ENCODE measurements at regions not wholly inside any gene's neighbourhood (a gene's known extent, or its start where the extent isn't known, plus 50 kb on each side); places are given as distances from the start of the nearest gene placed in this dataset.

DNA sequence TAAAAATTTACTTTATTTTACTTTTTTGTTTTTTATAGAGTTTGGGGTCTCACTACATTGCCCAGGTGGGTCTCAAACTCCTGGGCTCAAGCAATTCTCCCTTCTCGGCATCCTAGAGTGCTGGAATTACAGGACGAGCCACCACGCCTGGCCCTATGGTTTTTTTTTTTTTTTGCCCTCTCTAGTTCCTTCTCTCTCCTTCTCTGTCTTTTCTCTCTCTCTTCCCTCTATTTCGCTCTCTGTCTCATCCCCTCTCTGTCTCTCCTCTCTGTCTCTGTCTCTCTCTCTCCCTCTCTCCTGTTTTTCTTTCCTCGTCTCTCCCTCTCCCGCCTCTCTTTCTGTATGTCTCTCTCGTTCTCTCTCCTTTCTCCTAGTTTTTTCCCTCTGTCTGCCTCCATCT, 202.6 kb upstream of the LHX5 start:
- Histone ChIP-seq H3K27ac (ENCODE audit: low read depth in 1 of 2, low read length in 2 of 2) (no peak overlapping the region), H3K4me1 (ENCODE audit: insufficient read depth, low read length) (no peaks in the 10 kb centered on the region), H3K9me3 (ENCODE audit: control insufficient read depth in 1 of 2, insufficient read depth in 1 of 2, low read length in 2 of 2) (peaks cover 0 to 6% of the 10 kb centered on the region in 2 experiments), H3K36me3 (ENCODE audit: insufficient read depth, low read length) (no peaks in the 10 kb centered on the region), H3K27me3 (ENCODE audit: control insufficient read depth in 1 of 2, insufficient read depth in 2 of 2, low read length in 2 of 2) (peaks cover 22 to 29% of the 10 kb centered on the region in 2 experiments), H3K4me3 (ENCODE audit: low read length) (no peak overlapping the region)
- TF ChIP-seq, protein P1, sequence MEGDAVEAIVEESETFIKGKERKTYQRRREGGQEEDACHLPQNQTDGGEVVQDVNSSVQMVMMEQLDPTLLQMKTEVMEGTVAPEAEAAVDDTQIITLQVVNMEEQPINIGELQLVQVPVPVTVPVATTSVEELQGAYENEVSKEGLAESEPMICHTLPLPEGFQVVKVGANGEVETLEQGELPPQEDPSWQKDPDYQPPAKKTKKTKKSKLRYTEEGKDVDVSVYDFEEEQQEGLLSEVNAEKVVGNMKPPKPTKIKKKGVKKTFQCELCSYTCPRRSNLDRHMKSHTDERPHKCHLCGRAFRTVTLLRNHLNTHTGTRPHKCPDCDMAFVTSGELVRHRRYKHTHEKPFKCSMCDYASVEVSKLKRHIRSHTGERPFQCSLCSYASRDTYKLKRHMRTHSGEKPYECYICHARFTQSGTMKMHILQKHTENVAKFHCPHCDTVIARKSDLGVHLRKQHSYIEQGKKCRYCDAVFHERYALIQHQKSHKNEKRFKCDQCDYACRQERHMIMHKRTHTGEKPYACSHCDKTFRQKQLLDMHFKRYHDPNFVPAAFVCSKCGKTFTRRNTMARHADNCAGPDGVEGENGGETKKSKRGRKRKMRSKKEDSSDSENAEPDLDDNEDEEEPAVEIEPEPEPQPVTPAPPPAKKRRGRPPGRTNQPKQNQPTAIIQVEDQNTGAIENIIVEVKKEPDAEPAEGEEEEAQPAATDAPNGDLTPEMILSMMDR (IDR thresholded peaks at IDR 0.05): no peak
- H3K27me3 Mint-ChIP-seq: peaks cover 67% of the 10 kb centered on the region
- CTCF ChIA-PET: no interaction called here
- H3K4me1 Mint-ChIP-seq (ENCODE audit: low read depth): no peaks in the 10 kb centered on the region
- H3K4me3 Mint-ChIP-seq: no peak overlapping the region
- no peak for ATAC-seq (ENCODE audit: poor library complexity)
- H3K27ac Mint-ChIP-seq: no peak overlapping the region
- intact Hi-C loops (cut with DNase I, micrococcal nuclease): no loop called here
- POLR2A ChIA-PET: no interaction called here
- no peak for DNase-seq
- no peaks in the 10 kb centered on the region for H3K36me3 Mint-ChIP-seq (ENCODE audit: low read depth)
- no peaks in the 10 kb centered on the region for H3K9me3 Mint-ChIP-seq

DNA sequence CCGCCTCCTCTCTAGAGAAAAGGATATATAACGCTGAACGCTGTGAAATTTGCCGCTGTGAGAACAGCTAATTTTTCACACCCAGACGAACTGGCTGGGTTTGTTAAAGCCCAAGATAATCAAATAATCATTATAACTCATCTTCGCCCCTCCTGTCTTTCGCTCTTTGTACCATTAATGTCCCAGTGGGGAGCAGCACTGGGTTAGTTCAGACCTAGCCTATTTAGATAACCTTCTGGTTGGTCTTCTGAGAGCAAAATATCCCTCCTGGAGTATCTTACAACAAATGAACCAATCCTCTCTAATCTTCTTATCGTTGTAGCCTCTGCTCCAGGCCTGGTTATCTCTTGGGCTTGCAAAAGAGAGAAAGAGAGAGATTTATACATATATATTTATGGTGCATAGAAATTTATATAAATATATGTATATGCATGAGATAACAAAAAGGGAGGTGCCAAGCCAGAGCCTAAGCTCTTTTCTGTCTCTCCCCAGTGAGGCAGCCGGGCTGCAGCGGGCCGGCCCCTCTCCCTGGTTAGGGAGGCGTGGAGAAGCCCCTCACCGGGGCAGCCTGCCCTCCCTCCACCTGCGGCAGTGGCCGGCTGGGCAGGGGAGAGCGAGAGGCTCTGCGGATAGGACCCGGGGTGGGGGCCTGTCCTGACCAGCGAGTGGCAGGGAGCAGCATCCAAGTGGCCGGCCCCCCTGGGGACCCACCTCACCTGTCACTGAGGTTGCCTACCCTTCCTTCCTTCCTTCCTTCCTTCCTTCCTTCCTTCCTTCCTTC, 202.0 kb upstream of the LHX5 start:
- no peak overlapping the region for H3K4me3 Mint-ChIP-seq
- H3K4me3 ChIP-seq (ENCODE audit: low read length): no peak overlapping the region
- H3K9me3 Mint-ChIP-seq: no peaks in the 10 kb centered on the region
- no peaks in the 10 kb centered on the region for H3K36me3 ChIP-seq (ENCODE audit: insufficient read depth, low read length)
- no peak overlapping the region for H3K27ac ChIP-seq (ENCODE audit: low read depth in 1 of 2, low read length in 2 of 2)
- H3K4me1 ChIP-seq (ENCODE audit: insufficient read depth, low read length): no peaks in the 10 kb centered on the region
- ATAC-seq (ENCODE audit: poor library complexity): no peak
- peaks cover 22 to 29% of the 10 kb centered on the region in 2 experiments for H3K27me3 ChIP-seq (ENCODE audit: control insufficient read depth in 1 of 2, insufficient read depth in 2 of 2, low read length in 2 of 2)
- H3K4me1 Mint-ChIP-seq (ENCODE audit: low read depth): no peaks in the 10 kb centered on the region
- TF ChIP-seq, protein P1 (IDR thresholded peaks at IDR 0.05): no peak
- peaks cover 0 to 6% of the 10 kb centered on the region in 2 experiments for H3K9me3 ChIP-seq (ENCODE audit: control insufficient read depth in 1 of 2, insufficient read depth in 1 of 2, low read length in 2 of 2)
- ChIA-PET CTCF (no interaction called here), POLR2A (interaction anchor here (1.1 kb wide), 1 partner anchor 17 kb away, joined by 3 read pairs; no protein-coding TSS in a partner anchor)
- peaks cover 65% of the 10 kb centered on the region for H3K27me3 Mint-ChIP-seq
- H3K36me3 Mint-ChIP-seq (ENCODE audit: low read depth): no peaks in the 10 kb centered on the region
- no peak overlapping the region for H3K27ac Mint-ChIP-seq
- DNase-seq: no peak
- intact Hi-C loops (cut with DNase I, micrococcal nuclease): no loop called here

DNA sequence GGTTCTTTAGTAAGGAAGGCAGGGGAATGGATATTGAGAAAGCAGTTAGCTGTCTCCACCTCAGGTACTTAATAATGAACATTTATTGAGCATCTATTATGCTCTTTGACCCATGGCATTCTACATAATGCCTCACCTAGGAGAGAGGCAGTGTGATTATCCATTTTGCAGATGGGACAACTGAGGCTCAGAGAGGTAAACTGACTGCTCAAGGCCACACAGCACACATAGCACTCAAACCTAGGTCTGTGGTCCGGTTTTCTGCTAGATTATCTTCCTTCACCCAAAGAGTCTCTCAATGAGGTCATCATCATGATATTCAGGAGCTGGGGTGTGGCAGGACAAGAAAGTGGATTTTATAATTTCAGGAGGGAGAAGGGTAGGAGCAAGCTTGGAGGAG, 199.1 kb upstream of the LHX5 start:
- H3K4me3 ChIP-seq (ENCODE audit: low read length): no peak overlapping the region
- ChIA-PET CTCF (no interaction called here), POLR2A (no interaction called here)
- DNase-seq: no peak
- no peak for ATAC-seq (ENCODE audit: poor library complexity)
- no peaks in the 10 kb centered on the region for H3K9me3 Mint-ChIP-seq
- H3K4me1 ChIP-seq (ENCODE audit: insufficient read depth, low read length): no peaks in the 10 kb centered on the region
- peaks cover 73% of the 10 kb centered on the region for H3K27me3 Mint-ChIP-seq
- H3K4me3 Mint-ChIP-seq: no peak overlapping the region
- H3K9me3 ChIP-seq (ENCODE audit: control insufficient read depth in 1 of 2, insufficient read depth in 1 of 2, low read length in 2 of 2): peaks cover 0 to 6% of the 10 kb centered on the region in 2 experiments
- H3K27me3 ChIP-seq (ENCODE audit: control insufficient read depth in 1 of 2, insufficient read depth in 2 of 2, low read length in 2 of 2): peaks cover 24 to 44% of the 10 kb centered on the region in 2 experiments
- TF ChIP-seq, protein P1 (IDR thresholded peaks at IDR 0.05): no peak
- H3K36me3 ChIP-seq (ENCODE audit: insufficient read depth, low read length): no peaks in the 10 kb centered on the region
- H3K4me1 Mint-ChIP-seq (ENCODE audit: low read depth): no peaks in the 10 kb centered on the region
- no peak overlapping the region for H3K27ac Mint-ChIP-seq
- intact Hi-C loops (cut with DNase I, micrococcal nuclease): no loop called here
- H3K27ac ChIP-seq (ENCODE audit: low read depth in 1 of 2, low read length in 2 of 2): no peak overlapping the region
- no peaks in the 10 kb centered on the region for H3K36me3 Mint-ChIP-seq (ENCODE audit: low read depth)
